C4-2B (cell line): ENCODE measurements at regions not wholly inside any gene's neighbourhood (a gene's known extent, or its start where the extent isn't known, plus 50 kb on each side); places are given as distances from the start of the nearest gene placed in this dataset.

ENCODE experiments used
- ZFX ChIP-seq: fragments of 450-650 bp; IDR thresholded peaks from 2 replicates; pipeline ENCODE4 v1.6.1; 2017
- TF ChIP-seq, protein P1 (sequence below): fragments of 450-650 bp; conservative IDR thresholded peaks from 2 replicates; pipeline ENCODE4 v1.5.1; 2017; ENCODE audit warnings: mild to moderate bottlenecking

DNA sequence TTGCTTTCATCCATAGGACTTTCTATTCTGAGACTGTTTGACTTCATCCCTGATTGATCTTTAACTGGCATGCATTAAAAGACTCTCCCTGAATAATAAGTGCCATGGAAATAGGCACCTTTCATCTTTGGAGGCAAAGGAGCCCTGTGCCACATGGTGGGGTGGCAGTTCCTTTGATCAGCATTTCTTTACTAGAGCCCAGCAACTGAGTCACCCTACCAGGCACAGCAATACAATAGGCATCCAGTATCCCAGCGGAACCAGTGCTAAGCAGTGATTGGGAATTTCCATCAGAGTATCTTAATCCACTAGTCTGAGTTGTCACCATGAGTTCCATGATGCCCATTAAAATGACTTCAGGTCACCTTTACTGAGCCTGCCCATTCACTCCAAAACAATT, 476.1 kb upstream of the MPDZ start:
- TF ChIP-seq, protein P1, sequence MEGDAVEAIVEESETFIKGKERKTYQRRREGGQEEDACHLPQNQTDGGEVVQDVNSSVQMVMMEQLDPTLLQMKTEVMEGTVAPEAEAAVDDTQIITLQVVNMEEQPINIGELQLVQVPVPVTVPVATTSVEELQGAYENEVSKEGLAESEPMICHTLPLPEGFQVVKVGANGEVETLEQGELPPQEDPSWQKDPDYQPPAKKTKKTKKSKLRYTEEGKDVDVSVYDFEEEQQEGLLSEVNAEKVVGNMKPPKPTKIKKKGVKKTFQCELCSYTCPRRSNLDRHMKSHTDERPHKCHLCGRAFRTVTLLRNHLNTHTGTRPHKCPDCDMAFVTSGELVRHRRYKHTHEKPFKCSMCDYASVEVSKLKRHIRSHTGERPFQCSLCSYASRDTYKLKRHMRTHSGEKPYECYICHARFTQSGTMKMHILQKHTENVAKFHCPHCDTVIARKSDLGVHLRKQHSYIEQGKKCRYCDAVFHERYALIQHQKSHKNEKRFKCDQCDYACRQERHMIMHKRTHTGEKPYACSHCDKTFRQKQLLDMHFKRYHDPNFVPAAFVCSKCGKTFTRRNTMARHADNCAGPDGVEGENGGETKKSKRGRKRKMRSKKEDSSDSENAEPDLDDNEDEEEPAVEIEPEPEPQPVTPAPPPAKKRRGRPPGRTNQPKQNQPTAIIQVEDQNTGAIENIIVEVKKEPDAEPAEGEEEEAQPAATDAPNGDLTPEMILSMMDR = no peak
- TF ChIP-seq ZFX = no peak
